ENCODE measurements at regions not wholly inside any gene's neighbourhood (a gene's known extent, or its start where the extent isn't known, plus 50 kb on each side); places are given as distances from the start of the nearest gene placed in this dataset.

DNA sequence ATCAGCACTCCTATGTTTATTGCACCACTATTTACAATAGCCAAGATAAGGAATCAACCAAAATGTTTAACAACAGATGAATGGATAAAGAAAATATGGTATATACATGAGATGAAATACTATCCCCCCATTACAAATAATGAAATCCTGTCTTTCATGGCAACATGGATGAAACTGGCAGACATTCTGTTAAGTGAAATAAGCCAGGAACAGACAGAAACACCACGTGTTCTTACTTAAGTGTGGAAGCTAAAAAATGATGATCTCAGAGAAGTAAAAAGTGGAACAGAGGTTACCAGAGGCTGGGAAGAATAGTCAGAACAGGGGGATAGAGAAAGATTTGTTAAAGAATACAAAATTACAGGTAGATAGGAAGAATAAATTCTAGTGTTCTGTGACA lies 113.7 kb upstream of the MDM1 start:
- TF ChIP-seq, protein P1, sequence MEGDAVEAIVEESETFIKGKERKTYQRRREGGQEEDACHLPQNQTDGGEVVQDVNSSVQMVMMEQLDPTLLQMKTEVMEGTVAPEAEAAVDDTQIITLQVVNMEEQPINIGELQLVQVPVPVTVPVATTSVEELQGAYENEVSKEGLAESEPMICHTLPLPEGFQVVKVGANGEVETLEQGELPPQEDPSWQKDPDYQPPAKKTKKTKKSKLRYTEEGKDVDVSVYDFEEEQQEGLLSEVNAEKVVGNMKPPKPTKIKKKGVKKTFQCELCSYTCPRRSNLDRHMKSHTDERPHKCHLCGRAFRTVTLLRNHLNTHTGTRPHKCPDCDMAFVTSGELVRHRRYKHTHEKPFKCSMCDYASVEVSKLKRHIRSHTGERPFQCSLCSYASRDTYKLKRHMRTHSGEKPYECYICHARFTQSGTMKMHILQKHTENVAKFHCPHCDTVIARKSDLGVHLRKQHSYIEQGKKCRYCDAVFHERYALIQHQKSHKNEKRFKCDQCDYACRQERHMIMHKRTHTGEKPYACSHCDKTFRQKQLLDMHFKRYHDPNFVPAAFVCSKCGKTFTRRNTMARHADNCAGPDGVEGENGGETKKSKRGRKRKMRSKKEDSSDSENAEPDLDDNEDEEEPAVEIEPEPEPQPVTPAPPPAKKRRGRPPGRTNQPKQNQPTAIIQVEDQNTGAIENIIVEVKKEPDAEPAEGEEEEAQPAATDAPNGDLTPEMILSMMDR (IDR thresholded peaks at IDR 0.05; ENCODE audit: low read depth, low read length), result no peak
- no peak overlapping the region for H3K4me3 ChIP-seq (ENCODE audit: low read depth, low read length)

DNA sequence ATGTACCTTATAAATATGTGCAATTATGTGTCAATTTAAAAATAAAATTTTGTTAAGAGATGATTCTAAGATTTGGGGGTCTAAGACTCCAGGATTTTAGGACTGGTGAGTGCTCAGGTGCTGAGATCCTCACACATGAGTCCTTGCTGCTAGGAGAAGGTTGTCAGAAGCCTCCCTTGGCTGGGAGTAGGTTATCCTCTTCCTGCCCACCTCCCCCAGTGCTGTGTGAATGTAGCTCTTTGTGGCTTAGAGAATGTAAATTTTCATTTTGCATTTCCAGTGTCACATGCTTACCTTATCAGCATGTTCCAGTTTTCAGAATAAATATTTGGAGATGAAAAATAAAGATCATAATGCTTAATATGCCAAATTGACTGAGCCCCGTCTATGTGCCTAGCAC lies 114.2 kb upstream of the MDM1 start:
- H3K4me3 ChIP-seq (ENCODE audit: low read depth, low read length), result no peak overlapping the region

GRCh38 chr12:68446901-68447796 lies 115.0 kb upstream of the MDM1 start:
- TF ChIP-seq, protein P1 (IDR thresholded peaks at IDR 0.05; ENCODE audit: low read depth, low read length), result no peak

More for the DNA sequence above, 114.2 kb upstream of the MDM1 start:
- TF ChIP-seq, protein P1 (IDR thresholded peaks at IDR 0.05; ENCODE audit: low read depth, low read length), result no peak

GRCh38 chr12:68447797-68448260 lies 115.7 kb upstream of the MDM1 start:
- TF ChIP-seq, protein P1 (IDR thresholded peaks at IDR 0.05; ENCODE audit: low read depth, low read length), result no peak
- no peak overlapping the region for H3K4me3 ChIP-seq (ENCODE audit: low read depth, low read length)

More at GRCh38 chr12:68446901-68447796, 115.0 kb upstream of the MDM1 start:
- H3K4me3 ChIP-seq (ENCODE audit: low read depth, low read length), result no peak overlapping the region

DNA sequence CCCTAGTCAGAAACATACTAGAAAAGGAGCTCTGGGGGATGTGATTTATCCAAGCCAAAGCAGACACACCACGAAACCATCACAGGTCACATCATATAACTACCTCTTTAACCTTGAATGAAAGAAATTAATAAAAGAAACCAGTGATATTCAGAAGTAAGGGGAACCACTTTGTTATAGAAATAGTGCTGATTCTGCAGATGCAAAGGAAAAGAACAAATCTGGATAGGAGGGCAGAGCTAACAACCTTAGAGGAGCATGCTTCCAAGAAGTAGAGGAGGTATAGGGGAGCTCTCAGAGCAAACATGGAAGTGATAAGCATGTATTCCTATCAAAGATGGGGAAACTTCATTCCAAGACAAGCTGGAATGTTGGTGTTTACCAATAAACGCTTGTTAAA lies 117.0 kb upstream of the MDM1 start:
- H3K4me3 ChIP-seq (ENCODE audit: low read depth, low read length), result no peak overlapping the region
- TF ChIP-seq, protein P1 (IDR thresholded peaks at IDR 0.05; ENCODE audit: low read depth, low read length), result no peak

DNA sequence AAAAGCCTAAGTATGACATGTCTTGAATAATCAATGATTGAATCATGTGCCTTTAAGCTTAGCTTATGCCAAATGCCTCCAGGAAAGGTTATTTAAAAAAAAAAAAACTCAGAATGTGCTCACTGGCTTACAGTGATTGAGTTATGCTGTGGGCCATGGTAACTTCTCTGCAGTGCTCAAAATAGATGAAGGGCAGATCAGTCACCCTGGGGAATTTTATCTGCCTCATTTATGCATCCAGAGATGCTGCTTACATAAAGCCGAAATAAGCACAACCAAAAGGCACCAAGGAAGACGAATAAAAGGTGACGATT lies 118.7 kb upstream of the MDM1 start:
- TF ChIP-seq, protein P1 (IDR thresholded peaks at IDR 0.05; ENCODE audit: low read depth, low read length), result no peak
- no peak overlapping the region for H3K4me3 ChIP-seq (ENCODE audit: low read depth, low read length)

DNA sequence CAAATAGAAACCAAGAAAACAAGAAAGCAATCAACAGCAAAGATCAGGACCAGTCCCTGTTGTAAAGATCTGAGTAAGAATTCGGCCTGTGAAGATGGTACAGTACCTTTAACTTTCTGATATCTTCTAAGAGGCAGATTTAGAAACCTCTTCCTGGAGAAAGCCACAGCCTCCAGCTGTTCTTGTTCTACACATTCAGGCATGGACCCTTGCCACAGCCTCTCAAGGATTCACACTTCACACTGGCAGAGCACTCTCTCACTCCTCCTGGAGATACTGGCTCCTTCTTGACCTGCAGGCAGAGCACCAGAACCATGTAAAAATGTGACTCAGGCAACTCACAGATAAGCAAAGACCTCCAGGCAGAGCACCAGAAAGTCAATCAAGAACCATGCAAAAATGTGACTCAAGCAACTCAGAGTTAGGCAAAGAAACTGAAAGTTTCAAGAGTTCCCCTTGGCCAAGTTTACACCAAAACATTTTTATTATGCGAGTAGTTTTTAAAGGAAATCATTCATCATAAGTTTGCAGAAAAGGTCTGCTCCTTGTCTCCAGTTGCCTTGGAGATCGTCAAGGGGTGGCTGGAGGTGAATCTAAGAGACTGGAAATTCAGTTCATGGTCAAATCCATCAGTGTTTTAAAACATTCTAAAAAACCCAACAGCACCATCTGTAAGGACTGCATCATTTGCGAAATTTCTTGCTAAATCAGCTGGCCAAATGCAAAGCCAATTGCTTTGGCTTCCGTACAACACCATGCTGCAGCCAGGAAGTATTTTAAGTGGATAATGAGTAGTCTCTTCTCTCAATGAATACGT lies 119.3 kb upstream of the MDM1 start:
- TF ChIP-seq, protein P1 (IDR thresholded peaks at IDR 0.05; ENCODE audit: low read depth, low read length), result no peak

More for the DNA sequence above, 119.3 kb upstream of the MDM1 start:
- H3K4me3 ChIP-seq (ENCODE audit: low read depth, low read length), result no peak overlapping the region

Data from WI38 (cell line).